ENCODE measurements at regions not wholly inside any gene's neighbourhood (a gene's known extent, or its start where the extent isn't known, plus 50 kb on each side); places are given as distances from the start of the nearest gene placed in this dataset.

DNA sequence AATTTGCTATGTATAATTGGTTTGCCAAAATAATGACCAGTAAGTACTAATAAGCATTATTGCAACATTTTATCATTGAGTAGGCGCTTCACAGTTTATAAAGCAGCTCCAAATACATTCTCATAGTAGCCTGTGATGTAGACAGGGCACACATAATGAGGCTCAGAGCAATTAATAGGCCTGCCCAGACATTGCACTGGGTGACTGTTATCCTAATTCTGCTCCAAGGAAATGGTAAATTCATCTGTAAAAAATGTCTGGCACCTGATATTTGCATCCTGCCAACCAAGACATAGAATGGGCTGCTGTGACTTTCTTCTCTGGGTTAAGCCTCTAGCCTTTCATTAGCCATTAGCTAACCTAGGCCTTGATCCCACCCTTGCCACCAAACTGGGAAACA, 97.6 kb downstream of the SEM1 start:
- TF ChIP-seq POLR2A (IDR thresholded peaks at IDR 0.05; ENCODE audit: low read depth, low read length), result no peak
- TF ChIP-seq POLR2AphosphoS5 (IDR thresholded peaks at IDR 0.05; ENCODE audit: low read depth, low read length), result no peak
- TF ChIP-seq POU2F2 (IDR thresholded peaks at IDR 0.05; ENCODE audit: low read depth, low read length), result no peak
- no peak for TF ChIP-seq TAF1 (IDR thresholded peaks at IDR 0.05; ENCODE audit: low read depth, low read length)
- no peak for TF ChIP-seq SPI1 (IDR thresholded peaks at IDR 0.05; ENCODE audit: low read depth, low read length)
- no peak for TF ChIP-seq PAX5 (IDR thresholded peaks at IDR 0.05; ENCODE audit: insufficient read depth, low read length, severe bottlenecking)

Data from GM12891 (cell line).